ENCODE measurements at regions not wholly inside any gene's neighbourhood (a gene's known extent, or its start where the extent isn't known, plus 50 kb on each side); places are given as distances from the start of the nearest gene placed in this dataset.
A peak's percentile ranks its signal among the peaks of the same experiment; 100 is the strongest.
"Not testable (repeated sequence)": the region's sequence is repeated elsewhere in the genome, so short reads cannot be mapped to it uniquely, and the experiment has no call there.

DNA sequence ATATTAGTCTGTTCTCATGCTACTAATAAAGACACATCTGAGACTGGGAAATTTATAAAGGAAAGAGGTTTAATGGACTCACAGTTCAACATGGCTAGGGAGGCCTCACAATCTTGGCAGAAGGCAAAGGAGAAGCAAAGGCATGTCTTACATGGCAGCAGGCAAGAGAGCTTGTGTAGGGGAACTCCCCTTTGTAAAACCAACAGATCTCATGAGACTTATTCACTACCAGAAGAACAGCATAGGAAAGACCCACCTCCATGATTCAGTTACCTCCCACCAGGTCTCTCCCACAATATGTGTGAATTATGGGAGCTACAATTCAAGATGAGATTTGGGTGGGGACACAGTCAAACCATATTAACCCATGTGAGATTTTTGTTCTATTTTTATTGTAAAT is 244.5 kb upstream of the TRIB2 start:
- not testable (repeated sequence) for DNase-seq (ENCODE audit: extremely low read depth in 1 of 2, low read depth in 1 of 2)

GRCh38 chr2:12478151-12479064 is 238.3 kb upstream of the TRIB2 start:
- DNase-seq (ENCODE audit: extremely low read depth in 1 of 2, low read depth in 1 of 2): no peak

DNA sequence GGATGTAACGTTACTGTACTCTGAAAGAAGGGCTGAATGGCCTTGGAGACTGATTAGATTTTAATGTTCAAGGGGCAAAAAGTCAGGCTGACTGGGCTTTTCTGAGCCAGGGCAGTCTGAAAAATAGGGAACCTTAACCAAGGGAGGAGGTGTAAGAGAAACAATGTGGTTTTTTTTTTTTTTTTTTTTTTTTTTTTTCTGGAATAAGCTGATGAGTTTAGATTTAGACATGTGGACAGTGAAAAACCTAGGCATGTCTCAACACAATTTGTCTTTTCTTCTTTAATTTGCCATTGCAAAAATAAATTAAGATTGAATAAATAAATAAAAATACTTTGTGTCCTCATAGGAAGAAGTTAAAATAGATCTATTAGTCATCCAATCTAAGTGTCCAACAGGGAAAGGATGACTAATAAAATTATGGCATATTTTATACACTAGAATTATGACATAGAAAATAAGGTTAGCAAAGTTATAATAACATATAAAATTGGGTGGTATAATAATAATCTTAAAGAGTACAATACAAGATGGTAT is 237.6 kb upstream of the TRIB2 start:
- DNase-seq (ENCODE audit: extremely low read depth in 1 of 2, low read depth in 1 of 2): no peak

GRCh38 chr2:12484536-12485115 is 232.1 kb upstream of the TRIB2 start:
- DNase-seq (ENCODE audit: extremely low read depth in 1 of 2, low read depth in 1 of 2): no peak

DNA sequence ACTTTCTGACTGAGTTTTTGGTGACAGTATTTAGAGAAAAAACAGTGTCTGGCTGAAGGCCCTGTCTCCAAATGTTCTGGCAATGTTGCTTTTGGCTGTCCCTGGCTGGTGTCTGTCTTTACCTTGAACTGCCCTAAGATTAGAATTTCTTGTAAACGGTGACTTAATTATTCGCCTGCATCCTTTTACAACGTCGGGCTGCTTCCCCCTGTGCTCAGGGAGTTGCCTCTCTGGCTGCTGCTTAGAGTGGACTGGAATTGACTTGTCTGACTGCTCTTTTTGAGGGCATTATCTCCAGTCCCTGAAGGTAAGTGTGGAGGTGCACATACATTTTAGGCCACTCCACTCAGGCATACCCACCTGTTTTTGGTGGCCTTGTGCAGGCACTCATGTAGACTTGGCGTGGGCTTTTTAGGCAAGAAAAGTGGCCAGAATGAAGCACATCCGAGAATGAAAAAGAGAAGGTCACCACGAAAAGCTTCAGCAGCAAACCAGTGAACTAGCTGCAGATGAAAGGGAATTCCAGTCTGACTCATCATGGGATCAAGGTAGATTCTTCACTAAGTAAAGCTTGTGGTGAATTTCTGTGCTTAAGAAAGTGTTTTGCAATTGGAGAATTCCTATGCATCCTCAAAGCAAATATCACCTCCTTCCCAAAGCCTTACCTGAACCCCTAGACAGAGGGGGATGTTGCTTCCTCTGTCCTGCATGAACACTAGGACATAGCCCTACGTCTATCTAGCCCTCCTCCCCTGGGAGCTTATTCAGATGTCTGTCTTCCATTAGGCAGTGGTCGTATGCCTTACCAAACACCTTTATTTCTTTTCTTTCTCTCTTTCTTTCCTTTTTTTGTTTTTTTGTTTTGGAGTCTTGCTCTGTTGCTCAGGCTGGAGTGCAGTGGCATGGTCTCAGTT is 230.3 kb upstream of the TRIB2 start:
- DNase-seq (ENCODE audit: extremely low read depth in 1 of 2, low read depth in 1 of 2): no peak

DNA sequence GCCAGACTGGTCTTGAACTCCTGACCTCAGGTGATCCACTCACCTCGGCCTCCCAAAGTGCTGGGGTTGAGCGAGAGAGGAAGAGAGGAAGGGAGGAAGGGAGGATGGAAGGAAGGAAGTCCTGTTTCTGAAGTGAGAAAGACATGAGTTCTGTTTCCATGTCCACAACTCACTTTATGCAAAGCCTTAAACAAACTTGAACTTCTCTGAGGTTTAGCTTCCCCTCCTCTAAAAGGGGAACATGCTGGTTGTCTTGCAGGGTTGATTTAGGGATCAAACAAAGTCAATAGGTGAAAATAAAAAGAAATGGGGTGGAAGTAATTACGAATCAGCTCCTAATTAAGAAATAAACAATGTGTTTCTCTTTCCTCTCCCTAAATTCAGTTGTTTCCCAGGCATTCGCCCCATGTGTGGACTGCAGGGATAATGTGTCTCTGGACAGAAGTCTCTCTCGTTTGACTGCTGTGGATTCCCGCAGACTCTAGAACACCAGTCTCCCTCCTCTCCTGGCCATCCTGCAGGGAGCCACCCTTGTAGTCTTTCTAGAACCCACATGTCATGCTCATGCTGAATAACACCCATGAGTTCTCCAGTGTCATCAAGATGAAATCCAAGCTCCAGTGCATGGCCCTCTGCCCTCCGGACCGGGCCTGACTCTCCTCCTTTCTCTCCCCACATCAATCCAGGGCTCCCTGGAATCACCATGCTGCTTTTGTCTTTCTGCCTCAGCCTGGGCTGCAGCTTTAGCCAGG is 229.3 kb upstream of the TRIB2 start:
- no peak for DNase-seq (ENCODE audit: extremely low read depth in 1 of 2, low read depth in 1 of 2)

GRCh38 chr2:12488352-12489318 is 228.1 kb upstream of the TRIB2 start:
- peak in 1 of 2 donors; percentile 18 for DNase-seq (ENCODE audit: extremely low read depth in 1 of 2, low read depth in 1 of 2)

DNA sequence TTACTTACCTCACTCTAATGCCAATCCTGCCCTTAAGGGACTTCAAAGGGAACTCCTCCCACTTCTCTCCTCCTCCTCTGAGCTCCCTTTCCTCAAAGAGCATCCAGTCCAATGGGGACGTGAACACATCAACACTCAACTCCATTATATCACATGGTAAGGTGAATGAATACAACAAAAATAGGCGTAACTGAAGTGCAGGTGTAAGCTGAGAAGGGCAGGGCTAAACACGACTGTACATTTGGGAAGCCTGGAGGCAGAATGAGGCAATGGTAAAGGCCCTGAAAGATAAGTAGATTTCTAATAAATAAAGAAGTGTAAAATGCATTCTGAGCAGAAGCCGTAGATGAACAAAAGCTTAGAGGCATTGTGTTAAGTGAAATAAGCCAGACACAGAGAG is 226.1 kb upstream of the TRIB2 start:
- DNase-seq (ENCODE audit: extremely low read depth in 1 of 2, low read depth in 1 of 2): no peak

- not testable (repeated sequence) for DNase-seq (ENCODE audit: extremely low read depth in 1 of 2, low read depth in 1 of 2)
Measured at GRCh38 chr2:12492360-12492759, 224.4 kb upstream of the TRIB2 start.

- DNase-seq (ENCODE audit: extremely low read depth in 1 of 2, low read depth in 1 of 2): no peak
Measured at GRCh38 chr2:12493031-12493513, 223.7 kb upstream of the TRIB2 start.

GRCh38 chr2:12495247-12495868 is 221.4 kb upstream of the TRIB2 start:
- DNase-seq (ENCODE audit: extremely low read depth in 1 of 2, low read depth in 1 of 2): no peak

- DNase-seq (ENCODE audit: extremely low read depth in 1 of 2, low read depth in 1 of 2): no peak
Measured at GRCh38 chr2:12498286-12498685, 218.4 kb upstream of the TRIB2 start.

DNA sequence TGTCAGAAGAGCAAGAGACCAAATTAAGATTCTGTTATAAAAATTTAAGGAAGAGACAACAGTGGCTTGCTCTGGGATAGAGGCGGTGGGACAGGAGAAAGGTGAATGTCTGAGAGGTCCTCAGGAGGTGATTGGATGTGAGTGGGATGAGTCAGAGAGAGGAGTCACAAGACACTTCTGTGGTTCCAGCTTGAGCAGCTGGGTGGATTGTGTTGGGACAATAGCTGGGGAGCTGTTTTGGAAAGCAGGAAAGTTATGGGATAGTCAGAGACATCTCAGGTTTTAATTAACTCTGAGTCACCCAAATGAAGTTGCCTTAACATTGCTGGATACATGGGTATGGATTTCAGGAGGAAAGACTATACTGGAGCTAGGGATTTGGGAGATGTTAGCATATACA is 218.0 kb upstream of the TRIB2 start:
- DNase-seq (ENCODE audit: extremely low read depth in 1 of 2, low read depth in 1 of 2): no peak

GRCh38 chr2:12500899-12501298 is 215.8 kb upstream of the TRIB2 start:
- DNase-seq (ENCODE audit: extremely low read depth in 1 of 2, low read depth in 1 of 2): no peak

DNA sequence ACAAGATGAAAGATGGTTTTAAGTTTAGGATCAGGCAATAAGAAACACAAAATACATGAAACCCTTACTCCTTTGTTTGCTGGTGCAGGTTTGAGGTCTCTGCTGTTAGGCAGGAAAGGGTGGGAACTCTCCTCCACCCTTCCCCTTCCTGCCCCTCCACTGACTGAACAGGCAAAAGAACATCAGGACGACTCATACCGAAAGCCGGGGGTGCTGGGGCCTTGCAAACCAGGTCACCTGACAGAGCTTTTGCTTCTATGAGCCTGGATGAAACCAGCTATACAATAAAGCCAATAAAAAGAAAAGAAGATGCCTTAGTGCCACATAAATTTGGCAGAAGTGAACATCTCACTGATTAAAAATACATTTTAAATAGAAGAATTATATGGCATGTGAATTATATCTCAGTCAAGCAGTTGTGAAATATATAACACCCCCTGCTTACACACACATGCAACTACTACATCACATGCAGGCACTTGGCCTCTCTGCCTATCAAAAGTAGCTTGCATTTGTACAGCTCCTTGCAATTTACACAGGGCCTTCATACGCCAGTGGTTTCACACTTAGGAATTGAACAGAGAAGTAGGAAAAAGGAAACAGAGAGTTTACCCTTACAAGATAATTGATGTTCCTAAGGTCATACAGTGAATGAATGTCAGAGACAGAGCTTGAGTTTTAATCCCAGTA is 215.1 kb upstream of the TRIB2 start:
- DNase-seq (ENCODE audit: extremely low read depth in 1 of 2, low read depth in 1 of 2): peak in 1 of 2 donors; percentile 33

GRCh38 chr2:12502759-12503158 is 214.0 kb upstream of the TRIB2 start:
- no peak for DNase-seq (ENCODE audit: extremely low read depth in 1 of 2, low read depth in 1 of 2)

- no peak for DNase-seq (ENCODE audit: extremely low read depth in 1 of 2, low read depth in 1 of 2)
Measured at GRCh38 chr2:12504443-12504842, 212.3 kb upstream of the TRIB2 start.

DNA sequence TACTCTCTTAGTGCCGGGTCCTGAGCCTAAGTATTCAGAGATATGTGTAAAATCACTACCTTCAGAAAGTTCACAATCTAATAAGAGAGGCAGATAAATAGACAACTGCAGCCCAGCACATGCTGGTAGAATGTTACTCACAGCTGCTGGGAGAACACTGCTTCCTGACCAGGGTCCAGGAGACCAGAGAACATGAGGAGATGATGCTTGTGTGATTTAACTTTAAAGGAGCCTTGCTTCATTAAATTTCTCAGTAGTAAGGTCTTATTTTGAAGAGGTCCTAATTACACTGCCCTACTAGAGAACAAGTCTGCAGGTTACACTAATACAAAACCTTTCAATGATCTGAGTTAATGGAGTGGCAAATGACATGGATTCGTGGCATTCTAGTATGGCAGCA is 209.9 kb upstream of the TRIB2 start:
- DNase-seq (ENCODE audit: extremely low read depth in 1 of 2, low read depth in 1 of 2): no peak
